Caco-2 (cell line): ENCODE measurements at regions not wholly inside any gene's neighbourhood (a gene's known extent, or its start where the extent isn't known, plus 50 kb on each side); places are given as distances from the start of the nearest gene placed in this dataset.

Source experiments
- BruUV-seq: library from RNA; stranded (reverse); fragments of 400-500 nt; replicated peaks from 2 replicates; lab custom pipeline; 2021; lab: Mats Ljungman, UMichigan
- CTCF ChIA-PET: fragments of 300-600 bp; sonication (Branson Sonifier 250); formaldehyde crosslinking; loops from one replicate; lab custom pipeline; 2022; ENCODE audit warnings: antibody characterized with exemption; lab: Charles Lee
- POLR2A ChIA-PET: fragments of 300-600 bp; sonication (Branson Sonifier 250); formaldehyde crosslinking; loops from one replicate; lab custom pipeline; 2022; ENCODE audit warnings: antibody characterized with exemption; lab: Charles Lee
- DNase-seq, 2 experiments: peaks; one replicate each; pipeline versions ENCODE4 v3.0.0 to v3.0.0-alpha.2; 2020 to 2022
- H3K27me3 ChIP-seq: replicated peaks from 2 replicates; pipeline ENCODE4 v1.6.0; 2011; ENCODE audit warnings: low read length; ENCODE audit not compliant: control insufficient read depth, insufficient read depth
- H3K36me3 ChIP-seq: 2 replicates; pipeline ENCODE4 v1.5.1; 2011; ENCODE audit warnings: low read length; ENCODE audit not compliant: control insufficient read depth, insufficient read depth
- H3K4me1 ChIP-seq: fragments of 250-450 bp; sonication (Bioruptor Pico); 2 replicates; pipeline ENCODE4 v1.5.1; 2020; ENCODE audit warnings: mild to moderate bottlenecking
- H3K4me3 ChIP-seq: 2 replicates; pipeline ENCODE4 v1.5.1; 2011; ENCODE audit warnings: low read depth, mild to moderate bottlenecking, control low read depth, low read length
- H3K9me3 ChIP-seq: fragments of 250-450 bp; sonication (Bioruptor Pico); 2 replicates; pipeline ENCODE4 v1.5.1; 2020; ENCODE audit warnings: mild to moderate bottlenecking, moderate library complexity
- H3K27ac Mint-ChIP-seq: one replicate; pipeline ENCODE4 v1.8.0; 2022; ENCODE audit warnings: mixed read lengths; ENCODE audit not compliant: unreplicated experiment
- H3K27me3 Mint-ChIP-seq: one replicate; pipeline ENCODE4 v1.8.0; 2022; ENCODE audit warnings: mixed read lengths; ENCODE audit not compliant: insufficient read depth, unreplicated experiment
- H3K36me3 Mint-ChIP-seq: one replicate; pipeline ENCODE4 v1.8.0; 2022; ENCODE audit warnings: mild to moderate bottlenecking, mixed read lengths; ENCODE audit not compliant: insufficient read depth, unreplicated experiment
- H3K4me1 Mint-ChIP-seq: one replicate; pipeline ENCODE4 v1.8.0; 2022; ENCODE audit warnings: low read depth, mixed read lengths; ENCODE audit not compliant: unreplicated experiment
- H3K4me3 Mint-ChIP-seq: one replicate; pipeline ENCODE4 v1.8.0; 2022; ENCODE audit warnings: mild to moderate bottlenecking, moderate library complexity, mixed read lengths; ENCODE audit not compliant: unreplicated experiment
- H3K9me3 Mint-ChIP-seq: one replicate; pipeline ENCODE4 v1.8.0; 2022; ENCODE audit warnings: mixed read lengths; ENCODE audit not compliant: unreplicated experiment
- intact Hi-C: fragments of 100-400 bp; cut with micrococcal nuclease; formaldehyde crosslinking; loops from one replicate; pipeline ENCODE4 v1.10.0; 2022; ENCODE audit not compliant: unreplicated experiment
- TF ChIP-seq, protein P1 (sequence below), 2 experiments: fragments of 200-600 bp in 1 of 2; IDR thresholded peaks; 1 replicate in 1 of 2; 2 replicates in 1 of 2; pipeline versions ENCODE4 v1.5.1 to v1.8.0; 2011 to 2022; ENCODE audit warnings: antibody characterized with exemption in 1 of 2, control low read depth in 1 of 2, inconsistent platforms in 1 of 2, low read depth in 1 of 2, low read length in 1 of 2, mild to moderate bottlenecking in 1 of 2, moderate library complexity in 1 of 2; ENCODE audit not compliant: insufficient read depth in 1 of 2, severe bottlenecking in 1 of 2, unreplicated experiment in 1 of 2

DNA sequence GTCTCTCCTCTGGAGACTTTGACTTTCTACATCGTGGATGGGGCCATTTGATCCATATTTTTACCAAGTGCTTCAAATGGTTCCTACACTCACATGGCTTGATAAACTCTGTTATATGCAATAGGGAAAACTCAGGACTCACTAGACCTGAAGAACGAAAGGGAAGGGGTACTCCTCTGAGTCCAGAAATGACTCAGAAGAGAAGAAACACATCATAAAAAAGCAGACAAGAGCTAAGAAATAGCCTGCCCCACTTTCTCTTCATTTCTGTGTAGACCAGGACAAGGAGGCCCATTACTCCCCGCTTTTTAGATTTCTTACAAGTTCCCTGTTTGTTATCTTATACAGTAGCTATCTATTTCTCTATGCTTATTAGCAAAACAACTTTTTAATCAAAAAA, 369.8 kb upstream of the ARID1B start:
- intact Hi-C loops = no loop called here
- Histone ChIP-seq H3K36me3 (no peaks in the 10 kb centered on the region), H3K27me3 (no peaks in the 10 kb centered on the region), H3K9me3 (peaks cover 4% of the 10 kb centered on the region; the same call in 1 of the 2 replicates), H3K4me3 (no peak overlapping the region), H3K4me1 (no peaks in the 10 kb centered on the region)
- ChIA-PET CTCF (no interaction called here), POLR2A (no interaction called here)
- no peak overlapping the region for H3K4me3 Mint-ChIP-seq
- no peaks in the 10 kb centered on the region for H3K4me1 Mint-ChIP-seq
- no peak for DNase-seq
- BruUV-seq = no TSS peak
- TF ChIP-seq, protein P1, sequence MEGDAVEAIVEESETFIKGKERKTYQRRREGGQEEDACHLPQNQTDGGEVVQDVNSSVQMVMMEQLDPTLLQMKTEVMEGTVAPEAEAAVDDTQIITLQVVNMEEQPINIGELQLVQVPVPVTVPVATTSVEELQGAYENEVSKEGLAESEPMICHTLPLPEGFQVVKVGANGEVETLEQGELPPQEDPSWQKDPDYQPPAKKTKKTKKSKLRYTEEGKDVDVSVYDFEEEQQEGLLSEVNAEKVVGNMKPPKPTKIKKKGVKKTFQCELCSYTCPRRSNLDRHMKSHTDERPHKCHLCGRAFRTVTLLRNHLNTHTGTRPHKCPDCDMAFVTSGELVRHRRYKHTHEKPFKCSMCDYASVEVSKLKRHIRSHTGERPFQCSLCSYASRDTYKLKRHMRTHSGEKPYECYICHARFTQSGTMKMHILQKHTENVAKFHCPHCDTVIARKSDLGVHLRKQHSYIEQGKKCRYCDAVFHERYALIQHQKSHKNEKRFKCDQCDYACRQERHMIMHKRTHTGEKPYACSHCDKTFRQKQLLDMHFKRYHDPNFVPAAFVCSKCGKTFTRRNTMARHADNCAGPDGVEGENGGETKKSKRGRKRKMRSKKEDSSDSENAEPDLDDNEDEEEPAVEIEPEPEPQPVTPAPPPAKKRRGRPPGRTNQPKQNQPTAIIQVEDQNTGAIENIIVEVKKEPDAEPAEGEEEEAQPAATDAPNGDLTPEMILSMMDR (IDR thresholded peaks at IDR 0.05; ENCODE audit: insufficient read depth in 1 of 2, low read depth in 1 of 2, low read length in 1 of 2, severe bottlenecking in 1 of 2, unreplicated experiment in 1 of 2) = no peak
- no peaks in the 10 kb centered on the region for H3K27me3 Mint-ChIP-seq
- no peaks in the 10 kb centered on the region for H3K9me3 Mint-ChIP-seq
- no peaks in the 10 kb centered on the region for H3K36me3 Mint-ChIP-seq
- H3K27ac Mint-ChIP-seq = no peak overlapping the region

DNA sequence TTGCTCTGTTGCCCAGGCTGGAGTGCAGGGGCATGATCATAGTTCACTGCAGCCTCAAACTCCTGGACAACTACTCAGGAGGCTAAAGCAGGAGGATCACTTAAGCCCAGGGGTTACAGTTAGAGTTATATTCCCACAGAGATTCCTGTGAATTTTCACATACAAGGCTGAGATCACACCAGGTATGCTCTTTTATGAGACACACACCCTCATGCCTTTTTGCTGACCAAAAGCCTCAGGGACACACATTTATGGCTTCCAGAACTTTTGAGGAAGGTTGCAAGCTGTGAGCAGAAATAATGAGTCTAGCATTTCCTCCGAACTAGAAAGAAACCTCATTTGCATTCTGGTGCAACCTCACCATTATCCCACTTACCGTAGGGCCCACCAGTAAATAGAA, 370.5 kb upstream of the ARID1B start:
- Histone ChIP-seq H3K4me1 (no peaks in the 10 kb centered on the region), H3K27me3 (no peaks in the 10 kb centered on the region), H3K9me3 (no peaks in the 10 kb centered on the region), H3K4me3 (no peak overlapping the region), H3K36me3 (no peaks in the 10 kb centered on the region)
- intact Hi-C loops = no loop called here
- no peaks in the 10 kb centered on the region for H3K4me1 Mint-ChIP-seq
- no TSS peak for BruUV-seq
- no peak overlapping the region for H3K27ac Mint-ChIP-seq
- H3K9me3 Mint-ChIP-seq = no peaks in the 10 kb centered on the region
- no peaks in the 10 kb centered on the region for H3K36me3 Mint-ChIP-seq
- POLR2A ChIA-PET = no interaction called here
- H3K27me3 Mint-ChIP-seq = no peaks in the 10 kb centered on the region
- TF ChIP-seq, protein P1 (IDR thresholded peaks at IDR 0.05; ENCODE audit: insufficient read depth in 1 of 2, low read depth in 1 of 2, low read length in 1 of 2, severe bottlenecking in 1 of 2, unreplicated experiment in 1 of 2) = no peak
- H3K4me3 Mint-ChIP-seq = no peak overlapping the region
- CTCF ChIA-PET = no interaction called here
- no peak for DNase-seq

DNA sequence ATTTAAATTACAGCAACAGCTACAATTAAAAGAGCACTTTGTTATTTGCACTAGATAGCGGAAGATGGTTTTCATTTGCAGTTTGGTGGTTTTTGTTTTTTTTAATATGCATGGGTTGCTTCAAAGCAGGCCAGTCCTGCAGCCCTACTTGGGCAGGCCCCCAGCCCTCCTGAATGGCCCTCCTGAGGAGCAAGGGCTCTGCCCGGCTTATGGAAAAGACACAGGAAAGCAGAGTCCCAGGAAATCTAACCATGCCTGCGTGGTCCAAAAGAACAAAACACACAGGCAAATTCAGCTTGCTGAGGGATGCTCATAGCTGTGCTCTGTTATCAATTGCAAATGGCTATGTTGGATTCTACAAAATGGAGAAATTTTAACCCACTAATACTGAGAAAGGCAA, 371.1 kb upstream of the ARID1B start:
- Mint-ChIP-seq H3K36me3 (no peaks in the 10 kb centered on the region), H3K4me3 (no peak overlapping the region)
- POLR2A ChIA-PET = no interaction called here

More for the DNA sequence above, 371.1 kb upstream of the ARID1B start:
- no peaks in the 10 kb centered on the region for H3K27me3 Mint-ChIP-seq
- H3K4me3 ChIP-seq = no peak overlapping the region
- intact Hi-C loops = no loop called here
- H3K27me3 ChIP-seq = no peaks in the 10 kb centered on the region
- no TSS peak for BruUV-seq
- H3K9me3 Mint-ChIP-seq = no peaks in the 10 kb centered on the region
- TF ChIP-seq, protein P1 (IDR thresholded peaks at IDR 0.05; ENCODE audit: insufficient read depth in 1 of 2, low read depth in 1 of 2, low read length in 1 of 2, severe bottlenecking in 1 of 2, unreplicated experiment in 1 of 2) = no peak
- H3K36me3 ChIP-seq = no peaks in the 10 kb centered on the region
- H3K4me1 ChIP-seq = no peaks in the 10 kb centered on the region
- CTCF ChIA-PET = no interaction called here
- no peaks in the 10 kb centered on the region for H3K9me3 ChIP-seq
- DNase-seq = no peak
- no peak overlapping the region for H3K27ac Mint-ChIP-seq
- no peaks in the 10 kb centered on the region for H3K4me1 Mint-ChIP-seq
